ENCODE measurements at regions not wholly inside any gene's neighbourhood (a gene's known extent, or its start where the extent isn't known, plus 50 kb on each side); places are given as distances from the start of the nearest gene placed in this dataset.

DNA sequence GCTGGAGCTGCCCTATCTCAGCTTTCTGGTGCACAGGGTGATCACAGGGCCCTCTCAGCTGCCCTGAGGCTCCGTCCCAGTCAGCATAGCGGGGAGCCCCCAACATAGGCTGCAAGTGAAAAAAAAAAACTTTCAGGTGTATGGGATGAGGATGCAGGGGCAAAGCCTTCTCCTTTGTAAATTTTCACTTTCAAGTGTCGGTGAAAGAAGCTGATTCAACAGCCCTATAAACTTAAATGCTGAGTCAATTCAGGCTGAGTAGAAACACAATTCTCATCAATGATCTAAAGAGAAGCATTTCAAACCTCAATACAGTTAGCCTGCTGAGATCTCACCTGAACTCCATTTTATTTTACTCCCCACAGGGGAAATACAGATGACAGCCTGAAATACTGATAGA is 171.2 kb downstream of the SEC16B start:
- TF ChIP-seq, protein P1, sequence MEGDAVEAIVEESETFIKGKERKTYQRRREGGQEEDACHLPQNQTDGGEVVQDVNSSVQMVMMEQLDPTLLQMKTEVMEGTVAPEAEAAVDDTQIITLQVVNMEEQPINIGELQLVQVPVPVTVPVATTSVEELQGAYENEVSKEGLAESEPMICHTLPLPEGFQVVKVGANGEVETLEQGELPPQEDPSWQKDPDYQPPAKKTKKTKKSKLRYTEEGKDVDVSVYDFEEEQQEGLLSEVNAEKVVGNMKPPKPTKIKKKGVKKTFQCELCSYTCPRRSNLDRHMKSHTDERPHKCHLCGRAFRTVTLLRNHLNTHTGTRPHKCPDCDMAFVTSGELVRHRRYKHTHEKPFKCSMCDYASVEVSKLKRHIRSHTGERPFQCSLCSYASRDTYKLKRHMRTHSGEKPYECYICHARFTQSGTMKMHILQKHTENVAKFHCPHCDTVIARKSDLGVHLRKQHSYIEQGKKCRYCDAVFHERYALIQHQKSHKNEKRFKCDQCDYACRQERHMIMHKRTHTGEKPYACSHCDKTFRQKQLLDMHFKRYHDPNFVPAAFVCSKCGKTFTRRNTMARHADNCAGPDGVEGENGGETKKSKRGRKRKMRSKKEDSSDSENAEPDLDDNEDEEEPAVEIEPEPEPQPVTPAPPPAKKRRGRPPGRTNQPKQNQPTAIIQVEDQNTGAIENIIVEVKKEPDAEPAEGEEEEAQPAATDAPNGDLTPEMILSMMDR (IDR thresholded peaks at IDR 0.05; ENCODE audit: low read depth, low read length, poor library complexity, severe bottlenecking) = no peak
- TF ChIP-seq EZH2phosphoT487 (IDR thresholded peaks at IDR 0.05; ENCODE audit: borderline replicate concordance, low read length) = no peak

Measured in DOHH2 (cell line).